OCI-LY1 (cell line): ENCODE measurements at regions not wholly inside any gene's neighbourhood (a gene's known extent, or its start where the extent isn't known, plus 50 kb on each side); places are given as distances from the start of the nearest gene placed in this dataset.

ENCODE experiments used
- H2AFZ ChIP-seq: fragments of 200-600 bp; sonication (generic), shearing (Covaris generic); 2 replicates; pipeline ENCODE4 v1.6.0; 2014; ENCODE audit warnings: antibody characterized with exemption, mild to moderate bottlenecking, low read length
- H3F3A ChIP-seq: fragments of 200-600 bp; sonication (generic), shearing (Covaris generic); 2 replicates; pipeline ENCODE4 v1.6.0; 2014; ENCODE audit warnings: mild to moderate bottlenecking, antibody characterized with exemption, low read length, moderate library complexity; ENCODE audit not compliant: insufficient read depth
- H3K27ac ChIP-seq: fragments of 200-600 bp; sonication (generic); 2 replicates; pipeline ENCODE4 v1.5.1; 2014; ENCODE audit warnings: low read length, mixed run types, mild to moderate bottlenecking, low read depth; ENCODE audit not compliant: poor library complexity, severe bottlenecking
- H3K27me3 ChIP-seq: fragments of 200-600 bp; sonication (generic); 2 replicates; pipeline ENCODE4 v1.6.0; 2014; ENCODE audit warnings: antibody characterized with exemption, mild to moderate bottlenecking, low read length, moderate library complexity; ENCODE audit not compliant: insufficient read depth
- H3K36me3 ChIP-seq: fragments of 200-600 bp; sonication (generic); 2 replicates; pipeline ENCODE4 v1.6.1; 2014; ENCODE audit warnings: mild to moderate bottlenecking, antibody characterized with exemption, low read length, moderate library complexity, mixed read lengths; ENCODE audit not compliant: insufficient read depth
- H3K4me1 ChIP-seq: fragments of 200-600 bp; sonication (generic); 2 replicates; pipeline ENCODE4 v1.5.1; 2014; ENCODE audit warnings: mild to moderate bottlenecking, low read length, moderate library complexity; ENCODE audit not compliant: insufficient read depth, severe bottlenecking
- H3K4me2 ChIP-seq: fragments of 200-600 bp; sonication (generic), shearing (Covaris generic); 2 replicates; pipeline ENCODE4 v1.6.1; 2014; ENCODE audit warnings: low read length
- H3K4me3 ChIP-seq: fragments of 200-600 bp; sonication (generic); 2 replicates; pipeline ENCODE4 v1.5.1; 2014; ENCODE audit warnings: low read length, low read depth, mild to moderate bottlenecking, mixed read lengths; ENCODE audit not compliant: poor library complexity, severe bottlenecking
- H3K79me2 ChIP-seq: fragments of 200-600 bp; shearing (Covaris generic); 2 replicates; pipeline ENCODE4 v1.6.1; 2016; ENCODE audit warnings: mixed run types, low read length, mixed read lengths; ENCODE audit not compliant: insufficient read depth
- H3K9ac ChIP-seq: fragments of 200-600 bp; sonication (generic), shearing (Covaris generic); 2 replicates; pipeline ENCODE4 v1.6.1; 2014; ENCODE audit warnings: mild to moderate bottlenecking, low read length, mixed read lengths
- H3K9me2 ChIP-seq: fragments of 200-600 bp; sonication (generic), shearing (Covaris generic); 2 replicates; pipeline ENCODE4 v1.6.1; 2014; ENCODE audit warnings: low read depth, mild to moderate bottlenecking, low read length, mixed read lengths
- H3K9me3 ChIP-seq: fragments of 200-600 bp; shearing (Covaris generic); 2 replicates; pipeline ENCODE4 v1.6.1; 2014; ENCODE audit warnings: low read length, mixed read lengths
- H4K20me1 ChIP-seq: fragments of 200-600 bp; sonication (generic), shearing (Covaris generic); 2 replicates; pipeline ENCODE4 v1.6.0; 2016; ENCODE audit warnings: mild to moderate bottlenecking, low read length; ENCODE audit not compliant: insufficient read depth
- CTCF ChIP-seq: fragments of 200-600 bp; sonication (generic), shearing (Covaris generic); IDR thresholded peaks from 2 replicates; pipeline ENCODE4 v1.5.1; 2017; ENCODE audit warnings: mild to moderate bottlenecking, antibody characterized with exemption, low read length, moderate library complexity, mixed read lengths
- EZH2 ChIP-seq: fragments of 200-600 bp; sonication (generic), shearing (Covaris generic); IDR thresholded peaks from 2 replicates; pipeline ENCODE4 v1.8.0; 2017; ENCODE audit warnings: borderline replicate concordance, mixed run types, mild to moderate bottlenecking, antibody characterized with exemption, low read length, moderate library complexity, mixed read lengths

- Histone ChIP-seq H3K4me1 (no peaks in the 10 kb centered on the region), H3K9ac (no peak overlapping the region), H3F3A (no peaks in the 10 kb centered on the region), H4K20me1 (no peaks in the 10 kb centered on the region), H3K79me2 (no peaks in the 10 kb centered on the region), H3K36me3 (no peaks in the 10 kb centered on the region), H3K9me2 (no peaks in the 10 kb centered on the region), H3K4me2 (no peak overlapping the region), H3K27ac (no peak overlapping the region), H2AFZ (no peak overlapping the region), H3K4me3 (no peak overlapping the region), H3K27me3 (no peaks in the 10 kb centered on the region), H3K9me3 (no peaks in the 10 kb centered on the region)
- TF ChIP-seq CTCF (no peak), EZH2 (no peak)
These were observed 1145.7 kb downstream of the EPHA7 start for GRCh38 chr6:92273694-92274093.

GRCh38 chr6:92271091-92271490, 1148.3 kb downstream of the EPHA7 start:
- Histone ChIP-seq H3K9ac (no peak overlapping the region), H4K20me1 (no peaks in the 10 kb centered on the region)
- TF ChIP-seq EZH2 (no peak), CTCF (no peak)

GRCh38 chr6:92270365-92270764, 1149.0 kb downstream of the EPHA7 start:
- Histone ChIP-seq H3K4me2 (no peak overlapping the region), H3K79me2 (no peaks in the 10 kb centered on the region), H2AFZ (no peak overlapping the region), H3K4me3 (no peak overlapping the region), H3K9ac (no peak overlapping the region), H3F3A (no peaks in the 10 kb centered on the region), H3K9me3 (no peaks in the 10 kb centered on the region), H3K27ac (no peak overlapping the region), H4K20me1 (no peaks in the 10 kb centered on the region), H3K4me1 (peaks cover 11% of the 10 kb centered on the region), H3K36me3 (no peaks in the 10 kb centered on the region), H3K27me3 (no peaks in the 10 kb centered on the region), H3K9me2 (no peaks in the 10 kb centered on the region)
- TF ChIP-seq CTCF (no peak), EZH2 (no peak)

More at GRCh38 chr6:92271091-92271490, 1148.3 kb downstream of the EPHA7 start:
- no peaks in the 10 kb centered on the region for H3K79me2 ChIP-seq
- H3K4me2 ChIP-seq = no peak overlapping the region
- H3K9me3 ChIP-seq = no peaks in the 10 kb centered on the region
- no peaks in the 10 kb centered on the region for H3K9me2 ChIP-seq
- no peak overlapping the region for H3K27ac ChIP-seq
- H3K27me3 ChIP-seq = no peaks in the 10 kb centered on the region
- no peaks in the 10 kb centered on the region for H3K36me3 ChIP-seq
- no peaks in the 10 kb centered on the region for H3F3A ChIP-seq
- H3K4me1 ChIP-seq = peaks cover 11% of the 10 kb centered on the region
- no peak overlapping the region for H3K4me3 ChIP-seq
- H2AFZ ChIP-seq = no peak overlapping the region
